NCI-H345 (cell line): ENCODE measurements at regions not wholly inside any gene's neighbourhood (a gene's known extent, or its start where the extent isn't known, plus 50 kb on each side); places are given as distances from the start of the nearest gene placed in this dataset.
"Not testable (repeated sequence)": the region's sequence is repeated elsewhere in the genome, so short reads cannot be mapped to it uniquely, and the experiment has no call there.

Experiments
- DNase-seq: peaks from one replicate; lab custom pipeline; 2025; lab: John Stamatoyannopoulos, UW

- DNase-seq: no peak
Observed at GRCh38 chr2:225821351-225821750, 421.8 kb downstream of the NYAP2 start.

GRCh38 chr2:225820826-225821225 is 421.3 kb downstream of the NYAP2 start:
- DNase-seq: no peak

- no peak for DNase-seq
Observed at GRCh38 chr2:225814554-225814953, 415.0 kb downstream of the NYAP2 start.

GRCh38 chr2:225806105-225806504 is 406.6 kb downstream of the NYAP2 start:
- DNase-seq: no peak

- not testable (repeated sequence) for DNase-seq
Observed at GRCh38 chr2:225802076-225802475, 402.6 kb downstream of the NYAP2 start.

- DNase-seq: no peak
Observed at GRCh38 chr2:225797394-225797793, 397.9 kb downstream of the NYAP2 start.

GRCh38 chr2:225794652-225795400 is 395.3 kb downstream of the NYAP2 start:
- no peak for DNase-seq

GRCh38 chr2:225793736-225794550 is 394.4 kb downstream of the NYAP2 start:
- DNase-seq: no peak

- no peak for DNase-seq
Observed at GRCh38 chr2:225788571-225789094, 389.1 kb downstream of the NYAP2 start.

GRCh38 chr2:225787497-225787896 is 388.0 kb downstream of the NYAP2 start:
- no peak for DNase-seq

- DNase-seq: no peak
Observed at GRCh38 chr2:225781991-225782390, 382.5 kb downstream of the NYAP2 start.

- DNase-seq: no peak
Observed at GRCh38 chr2:225781145-225781544, 381.6 kb downstream of the NYAP2 start.

GRCh38 chr2:225779829-225780228 is 380.3 kb downstream of the NYAP2 start:
- no peak for DNase-seq

GRCh38 chr2:225773148-225773547 is 373.6 kb downstream of the NYAP2 start:
- DNase-seq: no peak

GRCh38 chr2:225771701-225772100 is 372.2 kb downstream of the NYAP2 start:
- DNase-seq: no peak

- no peak for DNase-seq
Observed at GRCh38 chr2:225768741-225769140, 369.2 kb downstream of the NYAP2 start.

GRCh38 chr2:225766431-225766830 is 366.9 kb downstream of the NYAP2 start:
- no peak for DNase-seq

GRCh38 chr2:225765820-225766219 is 366.3 kb downstream of the NYAP2 start:
- no peak for DNase-seq

- DNase-seq: no peak
Observed at GRCh38 chr2:225764346-225764745, 364.8 kb downstream of the NYAP2 start.

- no peak for DNase-seq
Observed at GRCh38 chr2:225763711-225764110, 364.2 kb downstream of the NYAP2 start.

- DNase-seq: no peak
Observed at GRCh38 chr2:225761396-225761795, 361.9 kb downstream of the NYAP2 start.

GRCh38 chr2:225757248-225757647 is 357.7 kb downstream of the NYAP2 start:
- no peak for DNase-seq

- no peak for DNase-seq
Observed at GRCh38 chr2:225756198-225756597, 356.7 kb downstream of the NYAP2 start.
